GM18858 (cell line): ENCODE measurements at regions not wholly inside any gene's neighbourhood (a gene's known extent, or its start where the extent isn't known, plus 50 kb on each side); places are given as distances from the start of the nearest gene placed in this dataset.

Experiments used
- ATAC-seq: cut with Tn5 transposase; IDR thresholded peaks from one replicate; pipeline ENCODE4 v1.9.1; 2021; ENCODE audit not compliant: unreplicated experiment

DNA sequence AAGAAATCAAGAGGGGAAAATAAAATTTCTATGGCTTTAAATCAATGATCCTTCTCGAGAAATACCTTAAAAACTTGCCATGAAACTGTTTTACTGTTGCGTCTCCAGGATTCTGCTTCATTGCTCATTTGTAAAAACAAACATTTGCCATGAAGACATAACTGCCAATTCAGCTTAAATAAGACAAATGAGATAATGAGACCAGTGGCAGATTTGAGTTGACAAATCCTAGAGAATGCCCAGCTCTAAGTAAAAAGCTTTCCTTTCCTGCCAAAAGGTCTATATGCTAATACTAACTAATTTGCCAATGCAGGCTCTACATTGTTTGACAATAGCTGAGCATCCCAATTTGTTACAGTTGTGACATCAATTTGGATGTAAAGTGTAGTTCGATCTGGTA lies 400.5 kb upstream of the PCDH9 start:
- ATAC-seq: no peak

GRCh38 chr13:67623630-67624029 lies 393.5 kb upstream of the PCDH9 start:
- ATAC-seq: no peak

- no peak for ATAC-seq
These were observed 390.5 kb upstream of the PCDH9 start for GRCh38 chr13:67620665-67621064.

DNA sequence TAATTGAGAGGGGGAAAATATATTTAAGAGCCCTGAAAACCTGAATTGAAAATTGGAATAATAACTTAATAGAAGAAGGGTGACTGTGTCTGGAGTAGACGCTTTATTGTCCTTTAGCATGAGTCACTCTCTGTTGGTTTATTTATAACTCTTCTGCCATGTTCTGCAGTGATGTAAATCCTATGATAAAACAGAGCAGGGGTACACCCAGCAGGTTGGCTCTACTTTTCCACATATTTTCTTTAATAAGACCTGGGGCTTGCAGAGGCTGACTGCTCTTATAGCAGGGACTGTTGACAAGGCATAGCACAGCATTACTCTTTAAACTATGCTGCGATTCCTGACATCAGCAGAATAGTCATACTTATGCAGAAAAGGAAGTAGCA lies 389.9 kb upstream of the PCDH9 start:
- no peak for ATAC-seq

DNA sequence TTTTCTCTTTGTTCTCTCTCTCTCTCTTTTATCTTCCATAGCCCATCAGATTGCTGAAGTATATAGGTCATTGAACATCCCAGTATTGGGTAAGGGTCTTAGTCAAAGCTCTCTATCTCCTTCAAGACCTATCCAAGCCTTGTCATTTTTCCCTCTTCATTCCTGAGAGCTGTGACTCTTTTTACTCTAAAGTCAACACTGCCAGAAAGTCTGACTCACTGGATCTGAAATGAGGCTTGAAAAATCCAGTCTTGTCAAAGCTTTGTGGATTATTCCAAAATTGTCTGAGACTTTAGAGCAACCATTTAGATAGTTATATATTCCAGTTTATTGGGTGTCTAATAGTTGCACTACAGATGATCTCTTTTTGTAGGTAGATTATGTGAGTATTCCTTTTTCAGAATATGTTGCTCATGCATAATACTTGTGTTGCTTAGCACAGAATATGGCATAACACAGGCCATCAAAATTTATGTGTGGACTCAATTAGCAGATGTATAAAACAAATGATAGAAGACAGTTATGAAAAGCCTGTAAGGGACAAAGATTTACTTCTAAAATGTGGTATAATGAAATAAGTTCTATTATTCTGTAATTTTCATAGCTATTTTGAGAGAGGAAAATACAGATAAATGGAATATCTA lies 389.3 kb upstream of the PCDH9 start:
- no peak for ATAC-seq

DNA sequence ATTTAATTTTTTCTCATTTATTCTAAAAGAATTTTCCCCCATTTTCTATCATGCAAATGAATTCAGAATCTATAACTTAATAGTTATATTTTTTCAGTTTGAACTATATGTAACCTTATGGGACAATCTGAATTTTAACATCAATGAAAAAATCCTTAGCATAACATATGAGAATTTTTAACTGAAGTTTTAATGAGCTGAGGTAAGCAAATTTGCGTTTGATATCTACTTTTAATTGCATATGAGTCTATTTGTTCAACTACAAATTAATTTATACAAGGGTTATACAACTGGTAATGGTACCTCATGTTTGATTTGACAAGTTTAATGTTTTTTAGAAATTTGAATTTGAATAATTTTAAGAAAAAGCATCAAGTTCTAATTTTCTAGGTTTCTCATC lies 384.4 kb upstream of the PCDH9 start:
- ATAC-seq: no peak

DNA sequence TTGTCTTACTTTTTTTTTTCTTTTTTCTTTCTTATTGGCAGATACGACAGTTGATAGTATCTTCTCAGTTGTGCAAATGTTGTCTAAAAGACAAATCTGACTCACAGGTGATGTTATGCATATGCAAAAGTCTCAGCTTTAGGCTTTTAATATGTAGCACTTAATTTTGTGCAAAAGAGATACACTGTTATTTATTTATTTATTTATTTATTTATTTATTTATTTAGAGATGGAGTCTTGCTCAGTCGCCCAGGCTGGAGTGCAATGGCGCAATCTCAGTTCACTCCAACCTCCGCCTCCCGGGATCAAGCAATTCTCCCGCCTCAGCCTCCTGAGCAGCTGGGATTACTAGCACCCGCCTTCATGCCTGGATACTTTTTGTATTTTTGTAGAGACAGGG lies 383.9 kb upstream of the PCDH9 start:
- no peak for ATAC-seq

DNA sequence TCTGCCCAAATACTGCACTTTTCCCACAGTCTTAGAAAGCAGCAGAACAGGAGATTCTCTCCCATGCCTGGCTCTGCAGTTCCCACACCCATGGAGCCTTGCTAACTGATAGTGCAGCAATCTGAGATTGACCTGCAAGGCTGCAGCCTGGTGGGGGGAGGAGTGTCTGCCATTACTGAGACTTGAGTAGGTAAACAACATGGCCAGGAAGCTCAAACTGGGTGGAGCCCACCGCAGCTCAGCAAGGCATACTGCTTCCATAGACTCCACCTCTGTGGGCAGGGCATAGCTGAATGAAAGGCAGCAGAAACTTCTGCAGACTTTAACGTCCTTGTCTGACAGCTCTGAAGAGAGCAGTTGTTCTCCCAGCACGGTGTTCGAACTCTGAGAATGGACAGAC lies 358.5 kb upstream of the PCDH9 start:
- no peak for ATAC-seq

DNA sequence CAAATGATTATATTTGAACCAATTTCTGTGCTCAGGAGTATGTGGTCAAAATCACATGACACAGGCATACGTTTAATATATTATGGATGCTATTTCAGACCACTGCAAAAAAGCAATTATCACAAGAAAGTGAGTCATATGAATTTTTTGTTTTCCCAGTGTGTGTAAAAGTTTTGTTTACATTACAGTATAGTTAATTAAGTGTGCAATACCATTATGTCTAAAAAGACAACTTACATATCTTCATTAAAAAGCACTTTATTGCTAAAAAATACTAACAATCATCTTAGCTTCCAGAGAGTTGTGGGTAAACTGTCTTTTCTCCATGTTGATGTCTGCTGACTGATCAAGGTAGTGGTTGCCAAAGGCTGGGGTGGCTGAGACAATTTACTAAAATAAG lies 347.2 kb upstream of the PCDH9 start:
- no peak for ATAC-seq

GRCh38 chr13:67574320-67575233 lies 344.4 kb upstream of the PCDH9 start:
- ATAC-seq: no peak

DNA sequence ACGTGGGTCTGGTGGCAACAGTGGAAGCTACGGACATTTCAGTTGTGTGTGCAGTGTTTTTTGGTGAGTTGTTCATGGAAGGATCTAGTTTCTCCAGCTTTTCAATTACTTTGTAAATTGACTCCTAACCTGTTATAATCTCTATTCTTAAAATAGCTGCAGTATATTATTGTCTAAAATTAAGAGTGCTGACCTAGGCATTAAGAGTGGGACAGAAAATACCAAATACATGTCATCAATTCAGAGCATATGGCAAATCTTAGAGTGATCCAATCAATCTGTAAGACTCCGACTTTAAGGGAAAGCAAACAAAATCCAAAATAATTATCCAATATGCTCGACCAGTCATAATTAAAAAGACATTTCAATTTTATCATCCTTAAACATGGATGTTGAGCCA lies 338.1 kb upstream of the PCDH9 start:
- no peak for ATAC-seq

DNA sequence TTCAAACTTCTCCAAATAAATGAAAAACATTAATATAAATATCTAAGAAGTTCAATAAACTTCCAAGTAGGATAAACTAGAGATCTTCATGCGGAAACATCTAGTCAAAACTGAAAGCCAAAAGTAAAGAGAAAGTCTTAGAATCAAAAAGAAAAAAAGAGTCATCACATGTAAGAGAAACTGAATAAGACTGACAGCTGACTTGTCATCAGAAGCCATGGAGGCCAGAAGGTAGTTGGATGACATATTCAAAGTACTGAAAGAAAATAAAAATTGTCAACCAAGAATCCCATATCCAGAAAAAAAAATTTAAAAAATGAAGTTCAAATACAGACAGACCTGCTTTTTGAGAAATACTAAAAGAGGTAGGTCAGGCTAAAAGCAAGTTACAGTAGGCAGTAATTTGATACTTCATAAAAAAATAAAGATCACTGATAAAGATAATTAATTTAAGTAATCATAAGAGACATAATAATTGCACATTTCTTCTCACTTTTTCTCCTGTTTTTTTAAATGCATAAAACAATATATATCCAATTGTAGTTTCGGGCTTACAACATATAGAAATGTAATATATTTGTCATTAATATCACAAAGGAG lies 327.6 kb upstream of the PCDH9 start:
- no peak for ATAC-seq

GRCh38 chr13:67557118-67557517 lies 327.0 kb upstream of the PCDH9 start:
- no peak for ATAC-seq

DNA sequence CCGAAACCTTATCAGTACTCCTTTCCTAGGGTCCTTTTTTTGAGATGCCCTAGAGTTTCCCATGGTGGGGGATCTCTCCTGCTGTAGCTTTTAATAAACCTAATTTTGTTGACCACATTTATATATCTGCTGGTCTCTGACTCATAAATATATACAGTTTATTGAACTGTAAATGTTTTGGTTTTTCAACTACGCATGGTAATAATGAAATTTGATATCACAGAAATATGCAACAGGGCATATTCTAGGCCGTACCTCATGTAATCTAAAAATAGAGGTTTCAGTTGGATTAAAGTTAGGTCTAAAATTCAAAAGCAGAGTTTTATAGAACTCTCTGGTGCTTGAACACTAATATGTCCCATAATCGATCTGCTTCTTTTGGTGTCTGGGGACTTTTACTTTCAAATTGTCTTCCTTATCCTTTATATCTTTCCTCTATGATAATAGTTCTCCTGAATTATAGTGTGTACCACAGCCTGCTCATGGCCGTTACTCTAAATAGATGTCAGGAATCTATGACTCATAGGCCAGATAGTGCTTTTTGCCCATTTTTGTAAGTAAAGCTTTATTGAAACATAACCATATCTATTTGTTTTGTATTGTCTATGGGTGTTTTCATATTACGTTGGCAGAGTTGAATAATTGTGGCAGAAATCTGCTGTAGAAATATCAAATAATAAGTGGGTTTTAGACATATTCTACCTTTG lies 324.8 kb upstream of the PCDH9 start:
- no peak for ATAC-seq

GRCh38 chr13:67554286-67554685 lies 324.1 kb upstream of the PCDH9 start:
- ATAC-seq: no peak

GRCh38 chr13:67549331-67549730 lies 319.2 kb upstream of the PCDH9 start:
- no peak for ATAC-seq

DNA sequence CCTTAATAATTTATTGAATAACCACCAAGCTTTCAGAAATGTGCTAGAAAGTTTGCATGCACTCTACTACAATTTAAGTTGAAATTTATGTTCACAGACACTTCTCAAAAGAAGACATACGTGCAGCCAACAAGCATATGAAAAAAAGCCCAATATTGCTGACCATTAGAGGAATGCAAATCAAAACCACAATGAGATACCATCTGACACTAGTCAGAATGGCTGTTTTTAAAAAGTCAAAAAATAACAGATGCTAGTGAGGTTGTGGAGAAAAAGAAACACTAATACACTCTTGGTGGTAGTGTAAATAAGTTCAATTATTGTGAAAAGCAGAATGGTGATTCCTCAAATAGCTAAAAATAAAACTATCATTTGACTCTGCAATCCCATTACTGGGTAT lies 308.8 kb upstream of the PCDH9 start:
- no peak for ATAC-seq

DNA sequence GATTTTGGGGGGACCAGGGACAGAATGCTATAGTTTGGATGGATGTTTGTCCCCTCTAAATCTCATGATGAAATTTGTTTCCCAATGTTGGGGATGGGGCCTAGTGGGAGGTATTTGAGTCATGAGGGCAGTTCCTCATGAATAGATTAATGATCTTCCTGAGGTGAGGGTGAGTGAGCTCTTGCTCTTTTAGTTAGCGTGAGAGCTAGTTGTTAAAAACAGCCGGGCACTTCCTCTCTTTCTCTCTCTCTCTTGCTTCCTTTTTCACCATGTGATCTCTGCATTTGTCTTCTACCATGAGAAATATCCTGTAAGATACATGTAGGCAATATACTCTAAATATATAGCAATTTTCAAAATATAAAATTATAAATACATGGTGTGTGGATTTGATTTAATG lies 290.8 kb upstream of the PCDH9 start:
- ATAC-seq: no peak

DNA sequence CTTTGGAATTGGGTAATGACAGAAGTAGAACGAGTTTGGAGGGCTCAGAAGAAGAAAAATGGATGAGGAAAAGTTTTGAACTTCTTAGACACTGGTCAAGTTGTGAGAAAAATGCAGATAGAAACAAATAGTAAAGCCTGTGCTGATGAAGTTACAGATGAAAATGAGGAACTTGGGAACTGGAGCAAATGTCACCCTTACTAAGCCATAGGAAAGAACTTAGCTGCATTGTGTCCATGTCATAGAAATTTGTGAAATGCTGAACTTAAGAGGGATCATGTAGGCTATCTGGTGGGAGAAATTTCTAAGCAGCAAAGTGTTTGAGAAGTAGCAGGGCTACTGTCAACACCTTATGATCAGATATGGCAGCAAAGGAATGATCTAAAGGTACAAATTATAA lies 289.2 kb upstream of the PCDH9 start:
- ATAC-seq: no peak

- no peak for ATAC-seq
These were observed 288.6 kb upstream of the PCDH9 start for GRCh38 chr13:67518785-67519184.

- peak; percentile 92 for ATAC-seq
These were observed 285.8 kb upstream of the PCDH9 start for GRCh38 chr13:67515895-67516294.

DNA sequence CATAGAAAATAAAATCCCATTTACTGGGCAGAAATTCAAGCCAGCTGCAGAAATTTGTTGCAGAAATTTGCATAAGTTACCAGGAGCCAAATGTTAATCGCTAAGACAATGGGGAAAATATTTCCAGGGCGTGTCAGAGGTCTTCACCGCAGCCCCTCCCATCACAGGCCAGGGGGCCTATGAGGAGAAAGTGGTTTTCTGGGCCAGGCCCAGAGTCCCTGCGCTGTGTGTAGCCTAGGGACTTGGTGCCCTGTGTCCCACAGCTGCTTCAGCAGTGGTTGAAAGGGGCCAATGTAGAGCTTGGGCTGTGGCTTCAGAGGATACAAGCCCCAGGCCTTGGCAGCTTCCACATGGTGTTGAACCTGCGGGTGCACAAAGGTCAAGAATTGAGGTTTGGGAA lies 278.9 kb upstream of the PCDH9 start:
- no peak for ATAC-seq
